OCI-LY7 (cell line): ENCODE measurements at regions not wholly inside any gene's neighbourhood (a gene's known extent, or its start where the extent isn't known, plus 50 kb on each side); places are given as distances from the start of the nearest gene placed in this dataset.

Experiments used
- BruUV-seq: library from RNA; stranded (reverse); fragments of 400-500 nt; replicated peaks from 2 replicates; lab custom pipeline; 2021; lab: Mats Ljungman, UMichigan
- CTCF ChIA-PET: fragments of 300-600 bp; sonication (Branson Sonifier 250); formaldehyde crosslinking; loops from one replicate; lab custom pipeline; 2022; ENCODE audit warnings: antibody characterized with exemption; ENCODE audit not compliant: unreplicated experiment; lab: Charles Lee
- POLR2A ChIA-PET: fragments of 300-600 bp; sonication (Branson Sonifier 250); formaldehyde crosslinking; loops from one replicate; lab custom pipeline; 2022; ENCODE audit warnings: antibody characterized with exemption; lab: Charles Lee
- DNase-seq: peaks from one replicate; pipeline ENCODE4 v3.0.0-alpha.2; 2015; ENCODE audit warnings: low spot score
- H2AFZ ChIP-seq: fragments of 200-600 bp; sonication (generic), shearing (Covaris generic); 2 replicates; pipeline ENCODE4 v1.6.1; 2014; ENCODE audit warnings: mild to moderate bottlenecking, antibody characterized with exemption, low read length, moderate library complexity
- H3K27ac ChIP-seq: fragments of 200-600 bp; sonication (generic); 2 replicates; pipeline ENCODE4 v1.5.1; 2014; ENCODE audit warnings: mixed run types, low read depth, mild to moderate bottlenecking, moderate library complexity, low read length, inconsistent platforms; ENCODE audit not compliant: poor library complexity, severe bottlenecking
- H3K36me3 ChIP-seq: fragments of 200-600 bp; sonication (generic); 2 replicates; pipeline ENCODE4 v1.6.1; 2014; ENCODE audit warnings: mild to moderate bottlenecking, antibody characterized with exemption, low read length, moderate library complexity, mixed read lengths; ENCODE audit not compliant: insufficient read depth
- H3K4me1 ChIP-seq: fragments of 200-600 bp; sonication (generic); 2 replicates; pipeline ENCODE4 v1.5.1; 2014; ENCODE audit warnings: mild to moderate bottlenecking, low read length; ENCODE audit not compliant: insufficient read depth, poor library complexity, severe bottlenecking
- H3K4me2 ChIP-seq: fragments of 200-600 bp; sonication (generic); 2 replicates; pipeline ENCODE4 v1.6.1; 2014; ENCODE audit warnings: mild to moderate bottlenecking, low read length
- H3K4me3 ChIP-seq: fragments of 200-600 bp; sonication (generic); 2 replicates; pipeline ENCODE4 v1.5.1; 2014; ENCODE audit warnings: mild to moderate bottlenecking, low read depth, low read length; ENCODE audit not compliant: poor library complexity, severe bottlenecking
- H3K79me2 ChIP-seq: fragments of 200-600 bp; sonication (generic); 2 replicates; pipeline ENCODE4 v1.6.1; 2016; ENCODE audit warnings: low read depth, mild to moderate bottlenecking, low read length, moderate library complexity, mixed read lengths; ENCODE audit not compliant: insufficient read depth
- H3K9me2 ChIP-seq: fragments of 200-600 bp; sonication (generic); 2 replicates; pipeline ENCODE4 v1.6.1; 2016; ENCODE audit warnings: mild to moderate bottlenecking, low read length, mixed read lengths; ENCODE audit not compliant: insufficient read depth
- H3K9me3 ChIP-seq: fragments of 200-600 bp; sonication (generic); 2 replicates; pipeline ENCODE4 v1.6.1; 2014; ENCODE audit warnings: mild to moderate bottlenecking, mixed run types, low read length, mixed read lengths
- H4K20me1 ChIP-seq: fragments of 200-600 bp; sonication (generic); 2 replicates; pipeline ENCODE4 v1.6.1; 2014; ENCODE audit warnings: mild to moderate bottlenecking, antibody characterized with exemption, low read length, moderate library complexity, mixed read lengths; ENCODE audit not compliant: insufficient read depth
- EZH2phosphoT487 ChIP-seq: fragments of 200-600 bp; sonication (generic); IDR thresholded peaks from 2 replicates; pipeline ENCODE4 v1.6.1; 2018; ENCODE audit warnings: low read depth, borderline replicate concordance, mild to moderate bottlenecking, mixed run types, antibody characterized with exemption, low read length, moderate library complexity, mixed read lengths
- intact Hi-C: fragments of 100-400 bp; cut with micrococcal nuclease; formaldehyde crosslinking; loops from one replicate; pipeline ENCODE4 v1.10.0; 2022; ENCODE audit not compliant: unreplicated experiment
- TF ChIP-seq, protein P1 (sequence below): fragments of 200-600 bp; sonication (generic); conservative IDR thresholded peaks from 2 replicates; pipeline ENCODE4 v1.5.1; 2014; ENCODE audit warnings: mild to moderate bottlenecking, antibody characterized with exemption, low read length, moderate library complexity, mixed read lengths

DNA sequence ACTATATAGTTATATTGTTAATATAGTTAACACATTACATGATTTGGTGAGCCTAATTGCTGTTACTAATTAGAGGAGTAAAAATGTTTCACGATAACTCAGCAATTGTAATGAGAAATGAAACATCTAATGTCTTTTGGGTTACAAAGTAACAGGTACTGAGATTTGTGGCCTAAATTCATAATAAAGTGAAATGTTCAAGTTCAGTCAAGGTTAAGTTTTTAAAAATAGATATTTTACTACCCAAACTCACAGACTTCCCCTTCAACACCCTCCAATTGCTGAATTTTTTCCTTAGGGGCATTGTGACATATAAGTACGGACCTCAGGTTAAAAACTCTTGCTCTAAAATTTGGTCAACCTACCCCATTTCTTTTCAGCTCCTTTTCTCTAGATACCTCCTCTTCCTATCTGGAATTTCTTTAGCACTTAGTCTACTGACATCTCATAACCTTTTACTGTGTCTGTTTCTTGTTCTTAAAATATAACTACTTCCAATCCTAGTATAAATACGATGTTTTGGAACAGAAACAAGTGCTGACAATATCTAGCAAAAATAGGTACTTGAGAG is 112.3 kb upstream of the PRSS16 start:
- Histone ChIP-seq H3K4me3 (no peak overlapping the region), H3K9me2 (no peaks in the 10 kb centered on the region), H3K36me3 (peaks cover 10% of the 10 kb centered on the region; the same call in 1 of the 2 replicates), H3K9me3 (peaks cover 8% of the 10 kb centered on the region; the same call in 1 of the 2 replicates), H3K27ac (peak overlapping the region; percentile 99), H4K20me1 (no peaks in the 10 kb centered on the region), H3K4me2 (no peak overlapping the region), H3K79me2 (peaks cover 9% of the 10 kb centered on the region; the same call in 1 of the 2 replicates), H2AFZ (no peak overlapping the region), H3K4me1 (peaks cover 62% of the 10 kb centered on the region)
- DNase-seq, result no peak
- no peak for TF ChIP-seq EZH2phosphoT487
- TF ChIP-seq, protein P1, sequence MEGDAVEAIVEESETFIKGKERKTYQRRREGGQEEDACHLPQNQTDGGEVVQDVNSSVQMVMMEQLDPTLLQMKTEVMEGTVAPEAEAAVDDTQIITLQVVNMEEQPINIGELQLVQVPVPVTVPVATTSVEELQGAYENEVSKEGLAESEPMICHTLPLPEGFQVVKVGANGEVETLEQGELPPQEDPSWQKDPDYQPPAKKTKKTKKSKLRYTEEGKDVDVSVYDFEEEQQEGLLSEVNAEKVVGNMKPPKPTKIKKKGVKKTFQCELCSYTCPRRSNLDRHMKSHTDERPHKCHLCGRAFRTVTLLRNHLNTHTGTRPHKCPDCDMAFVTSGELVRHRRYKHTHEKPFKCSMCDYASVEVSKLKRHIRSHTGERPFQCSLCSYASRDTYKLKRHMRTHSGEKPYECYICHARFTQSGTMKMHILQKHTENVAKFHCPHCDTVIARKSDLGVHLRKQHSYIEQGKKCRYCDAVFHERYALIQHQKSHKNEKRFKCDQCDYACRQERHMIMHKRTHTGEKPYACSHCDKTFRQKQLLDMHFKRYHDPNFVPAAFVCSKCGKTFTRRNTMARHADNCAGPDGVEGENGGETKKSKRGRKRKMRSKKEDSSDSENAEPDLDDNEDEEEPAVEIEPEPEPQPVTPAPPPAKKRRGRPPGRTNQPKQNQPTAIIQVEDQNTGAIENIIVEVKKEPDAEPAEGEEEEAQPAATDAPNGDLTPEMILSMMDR, result no peak
- CTCF ChIA-PET, result interaction anchor here (1.2 kb wide), 1 partner anchor 13 kb away, joined by 3 read pairs; no protein-coding TSS in a partner anchor
- no TSS peak for BruUV-seq
- POLR2A ChIA-PET, result interaction anchor here (0.6 to 10.1 kb wide), 10 partner anchors 12 to 1091 kb away, joined by 3 to 235 read pairs (median 5); a partner anchor contains a TSS
- intact Hi-C loops, result loop anchor here (10.0 kb wide), 1 partner anchor 1740 kb away; no protein-coding TSS in a partner anchor

DNA sequence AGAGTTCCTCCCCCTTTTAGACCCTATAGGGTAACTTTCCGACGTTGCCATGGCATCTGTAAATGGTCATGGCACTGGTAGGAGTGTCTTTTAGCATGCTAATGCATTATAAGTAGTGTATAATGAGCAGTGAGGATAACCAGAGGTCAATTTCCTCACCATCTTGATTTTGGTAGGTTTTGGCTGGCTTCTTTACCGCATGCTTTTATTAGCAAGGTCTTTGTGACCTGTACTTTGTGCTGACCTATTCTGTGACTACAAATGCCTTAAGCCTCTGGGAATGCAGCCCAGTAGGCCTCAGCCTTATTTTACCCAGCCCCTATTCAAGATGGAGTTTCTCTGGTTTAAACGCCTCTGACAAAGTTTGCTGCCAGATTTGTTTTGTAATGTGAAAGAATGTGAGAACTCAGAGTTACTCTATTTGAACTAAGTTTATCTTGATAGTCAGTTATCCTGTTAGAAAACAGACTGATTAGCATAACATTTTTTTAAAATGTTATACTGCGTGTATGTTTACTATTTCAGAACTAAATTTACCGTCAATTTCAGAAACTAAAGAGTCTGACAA is 111.3 kb upstream of the PRSS16 start:
- ChIA-PET CTCF (no interaction called here), POLR2A (interaction anchor here (1.1 to 5.4 kb wide), 5 partner anchors 11 to 1092 kb away, joined by 3 to 66 read pairs (median 17); a partner anchor contains a TSS)
- peak overlapping the region; percentile 99 for H3K27ac ChIP-seq
- no peak overlapping the region for H3K4me3 ChIP-seq
- H3K4me1 ChIP-seq, result peaks cover 55% of the 10 kb centered on the region
- H4K20me1 ChIP-seq, result no peaks in the 10 kb centered on the region
- peaks cover 8% of the 10 kb centered on the region; the same call in 1 of the 2 replicates for H3K79me2 ChIP-seq
- no peak for TF ChIP-seq EZH2phosphoT487
- TF ChIP-seq, protein P1, result no peak
- no peak overlapping the region for H3K4me2 ChIP-seq
- no TSS peak for BruUV-seq
- intact Hi-C loops, result loop anchor here (10.0 kb wide), 1 partner anchor 1739 kb away; no protein-coding TSS in a partner anchor
- H3K9me3 ChIP-seq, result peaks cover 8% of the 10 kb centered on the region; the same call in 1 of the 2 replicates
- H3K9me2 ChIP-seq, result no peaks in the 10 kb centered on the region
- no peak overlapping the region for H2AFZ ChIP-seq
- DNase-seq, result no peak
- H3K36me3 ChIP-seq, result peaks cover 10% of the 10 kb centered on the region; the same call in 1 of the 2 replicates
